ENCODE measurements at regions not wholly inside any gene's neighbourhood (a gene's known extent, or its start where the extent isn't known, plus 50 kb on each side); places are given as distances from the start of the nearest gene placed in this dataset.

DNA sequence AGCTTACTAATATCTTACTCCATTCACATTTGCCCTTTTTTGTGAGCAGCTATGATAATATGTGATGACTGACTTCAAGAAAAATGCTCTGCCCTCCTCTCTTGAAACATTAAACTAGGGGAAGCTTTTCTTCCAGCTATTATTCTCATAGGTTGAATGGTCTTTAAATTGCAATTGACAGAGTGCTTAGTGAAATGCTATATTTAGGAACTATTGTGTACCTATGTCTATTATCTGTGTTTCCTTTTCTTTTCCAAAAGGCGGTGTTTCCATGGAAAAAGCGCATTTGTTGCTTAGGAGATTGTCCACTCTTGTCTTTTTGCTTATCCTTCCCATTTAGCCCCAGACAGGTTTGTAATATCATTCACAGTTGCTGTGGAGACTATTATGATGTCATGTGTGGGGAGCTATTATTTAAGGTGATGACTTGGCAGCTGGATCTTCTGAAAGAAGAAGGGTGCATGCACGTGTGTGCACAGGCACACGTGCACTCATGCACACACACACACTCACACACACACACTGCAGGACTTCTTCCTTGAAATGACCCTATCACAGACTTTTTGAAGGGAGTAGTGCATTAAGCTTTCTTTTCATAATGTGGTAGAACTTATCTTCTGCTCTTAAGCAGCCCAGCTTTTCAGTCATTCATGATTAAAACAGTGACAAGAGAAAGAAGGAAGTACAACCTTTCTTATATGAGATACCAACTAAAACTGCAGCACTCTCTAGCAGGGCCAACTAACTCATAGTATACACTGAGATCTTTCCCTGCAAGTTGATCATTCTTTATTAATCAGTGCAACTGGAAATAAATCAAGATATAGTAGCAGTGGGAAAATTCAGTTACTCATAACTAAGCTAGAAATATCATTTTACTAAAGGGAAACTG, 340.8 kb upstream of the MTNR1B start:
- TF ChIP-seq POLR2AphosphoS5 (IDR thresholded peaks at IDR 0.05; ENCODE audit: low read depth, low read length) (no peak), JUN (IDR thresholded peaks at IDR 0.05; ENCODE audit: low read depth, low read length) (no peak), BACH1 (IDR thresholded peaks at IDR 0.05; ENCODE audit: low read length) (no peak), CHD2 (IDR thresholded peaks at IDR 0.05; ENCODE audit: low read length) (no peak), KDM1A (IDR thresholded peaks at IDR 0.05; ENCODE audit: borderline replicate concordance, low read length) (no peak), NRF1 (IDR thresholded peaks at IDR 0.05; ENCODE audit: low read depth, low read length) (no peak), SUZ12 (IDR thresholded peaks at IDR 0.05; ENCODE audit: low read length) (no peak), POLR2A (IDR thresholded peaks at IDR 0.05; ENCODE audit: control extremely low read depth in 1 of 2, low read depth in 2 of 2, low read length in 2 of 2) (no peak)
- TF ChIP-seq, protein P1, sequence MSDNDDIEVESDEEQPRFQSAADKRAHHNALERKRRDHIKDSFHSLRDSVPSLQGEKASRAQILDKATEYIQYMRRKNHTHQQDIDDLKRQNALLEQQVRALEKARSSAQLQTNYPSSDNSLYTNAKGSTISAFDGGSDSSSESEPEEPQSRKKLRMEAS (IDR thresholded peaks at IDR 0.05): no peak
- TF ChIP-seq, protein P2, sequence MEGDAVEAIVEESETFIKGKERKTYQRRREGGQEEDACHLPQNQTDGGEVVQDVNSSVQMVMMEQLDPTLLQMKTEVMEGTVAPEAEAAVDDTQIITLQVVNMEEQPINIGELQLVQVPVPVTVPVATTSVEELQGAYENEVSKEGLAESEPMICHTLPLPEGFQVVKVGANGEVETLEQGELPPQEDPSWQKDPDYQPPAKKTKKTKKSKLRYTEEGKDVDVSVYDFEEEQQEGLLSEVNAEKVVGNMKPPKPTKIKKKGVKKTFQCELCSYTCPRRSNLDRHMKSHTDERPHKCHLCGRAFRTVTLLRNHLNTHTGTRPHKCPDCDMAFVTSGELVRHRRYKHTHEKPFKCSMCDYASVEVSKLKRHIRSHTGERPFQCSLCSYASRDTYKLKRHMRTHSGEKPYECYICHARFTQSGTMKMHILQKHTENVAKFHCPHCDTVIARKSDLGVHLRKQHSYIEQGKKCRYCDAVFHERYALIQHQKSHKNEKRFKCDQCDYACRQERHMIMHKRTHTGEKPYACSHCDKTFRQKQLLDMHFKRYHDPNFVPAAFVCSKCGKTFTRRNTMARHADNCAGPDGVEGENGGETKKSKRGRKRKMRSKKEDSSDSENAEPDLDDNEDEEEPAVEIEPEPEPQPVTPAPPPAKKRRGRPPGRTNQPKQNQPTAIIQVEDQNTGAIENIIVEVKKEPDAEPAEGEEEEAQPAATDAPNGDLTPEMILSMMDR (IDR thresholded peaks at IDR 0.05; ENCODE audit: control extremely low read depth in 1 of 3, insufficient read depth in 1 of 3, low read depth in 1 of 3, low read length in 3 of 3): no peak
